ENCODE measurements at regions not wholly inside any gene's neighbourhood (a gene's known extent, or its start where the extent isn't known, plus 50 kb on each side); places are given as distances from the start of the nearest gene placed in this dataset.

DNA sequence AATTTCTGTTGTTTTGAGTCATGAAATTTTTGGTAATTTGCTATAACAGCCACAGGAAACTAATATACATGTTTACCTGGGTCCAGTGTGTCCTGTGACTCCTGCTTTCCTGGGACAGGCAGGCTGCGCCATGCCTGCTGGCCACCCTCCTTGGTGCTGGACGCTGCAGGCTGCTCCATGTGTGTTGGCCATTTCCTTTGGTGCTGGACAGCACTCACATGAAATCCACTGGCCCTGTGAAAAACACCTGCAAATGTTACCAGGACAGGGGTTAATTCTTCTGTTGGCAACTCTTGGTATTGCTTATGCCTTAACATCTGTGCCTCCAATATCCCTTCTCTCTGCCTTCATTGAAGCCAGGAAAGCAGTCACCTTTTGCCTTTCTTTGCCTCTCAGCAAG is 86.9 kb upstream of the ATP10A start:
- no peak for DNase-seq
- Mint-ChIP-seq H3K4me1 (no peaks in the 10 kb centered on the region), H3K27ac (no peak overlapping the region), H3K4me3 (no peak overlapping the region), H3K36me3 (ENCODE audit: low read depth) (no peaks in the 10 kb centered on the region), H3K27me3 (peaks cover 5% of the 10 kb centered on the region)
- no peaks in the 10 kb centered on the region for H3K9me3 ChIP-seq (ENCODE audit: control insufficient read depth, low read length, poor library complexity, severe bottlenecking)
- ATAC-seq: no peak

DNA sequence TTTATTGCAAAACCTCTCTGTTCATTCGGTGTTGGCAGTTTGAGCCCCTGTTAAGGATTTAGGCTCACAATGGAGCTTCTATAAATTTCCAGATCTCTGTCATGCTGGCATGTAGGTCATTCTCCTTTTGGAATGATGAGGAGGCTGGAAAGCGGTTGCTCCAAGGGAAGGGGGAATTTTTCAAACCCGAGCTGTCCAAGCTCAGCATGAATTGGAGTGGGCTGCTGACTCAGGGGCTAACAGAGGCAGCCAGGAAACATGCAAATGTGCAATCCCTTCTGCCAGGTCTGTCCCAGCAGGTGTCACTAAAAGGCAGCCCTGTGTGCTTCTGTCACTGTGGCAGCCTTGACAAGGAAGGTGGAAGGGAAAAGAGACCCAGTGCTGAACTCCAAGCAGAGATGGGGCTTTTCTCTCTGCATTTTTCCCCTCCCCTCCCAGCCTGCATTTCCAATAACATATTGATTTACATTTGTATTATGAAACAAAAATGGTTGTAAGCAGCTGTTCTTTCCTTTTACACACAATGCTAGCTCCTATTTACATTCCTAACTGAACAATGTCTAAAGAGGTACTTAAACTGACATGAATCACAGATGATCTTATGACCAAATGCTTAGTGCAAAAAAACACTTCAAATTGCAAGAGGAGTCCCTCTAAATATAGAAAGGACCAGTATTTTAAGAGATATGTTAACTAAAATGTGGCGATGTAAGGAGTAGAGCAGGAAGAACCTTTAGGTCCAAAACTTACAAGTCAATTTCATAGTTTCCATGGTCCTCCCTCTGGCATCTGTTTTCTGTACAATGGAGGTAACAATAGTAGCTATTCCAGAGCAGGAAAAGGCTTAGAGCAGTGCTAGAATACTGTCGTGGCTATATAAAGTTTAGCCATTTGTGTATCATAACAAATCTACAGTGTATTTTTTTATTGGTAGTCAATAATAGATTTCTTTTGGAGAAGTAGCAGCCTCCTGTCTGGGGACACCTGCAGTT is 84.5 kb upstream of the ATP10A start:
- no peak for ATAC-seq

DNA sequence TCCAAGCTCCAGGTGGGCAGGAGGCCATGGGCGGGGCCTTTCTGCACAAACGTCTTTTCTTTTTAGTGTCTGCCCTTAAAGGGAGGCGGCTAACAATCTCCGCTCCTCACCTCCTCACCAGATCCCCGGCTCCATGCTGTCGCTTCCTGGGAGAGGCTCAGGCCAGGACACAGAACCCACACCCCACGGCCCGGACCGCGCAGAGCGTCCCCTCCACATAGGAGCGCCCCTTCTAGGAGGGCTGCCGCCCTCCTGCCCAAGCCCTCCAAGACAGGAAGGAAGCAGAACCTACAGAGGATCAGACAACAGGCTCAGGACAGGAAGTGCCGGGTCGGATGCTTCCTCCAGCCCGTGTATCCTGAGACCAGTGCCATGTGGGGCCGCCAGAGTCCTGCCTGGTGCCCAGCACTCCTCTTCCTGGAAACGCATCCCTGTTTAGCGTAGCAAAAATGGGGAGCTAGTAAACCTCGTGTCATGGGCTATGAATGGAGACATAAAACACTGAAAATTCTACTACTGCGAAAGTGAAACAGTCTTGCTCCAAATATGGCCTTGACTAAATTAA is 83.2 kb upstream of the ATP10A start:
- Mint-ChIP-seq H3K4me1 (no peaks in the 10 kb centered on the region), H3K27ac (no peak overlapping the region), H3K4me3 (no peak overlapping the region), H3K27me3 (peaks cover 10% of the 10 kb centered on the region), H3K36me3 (ENCODE audit: low read depth) (no peaks in the 10 kb centered on the region)
- H3K9me3 ChIP-seq (ENCODE audit: control insufficient read depth, low read length, poor library complexity, severe bottlenecking): no peaks in the 10 kb centered on the region
- DNase-seq: no peak
- ATAC-seq: no peak

More for the DNA sequence above, 84.5 kb upstream of the ATP10A start:
- no peak for DNase-seq
- H3K36me3 Mint-ChIP-seq (ENCODE audit: low read depth): no peaks in the 10 kb centered on the region
- no peak overlapping the region for H3K4me3 Mint-ChIP-seq
- no peak overlapping the region for H3K27ac Mint-ChIP-seq
- no peaks in the 10 kb centered on the region for H3K9me3 ChIP-seq (ENCODE audit: control insufficient read depth, low read length, poor library complexity, severe bottlenecking)
- no peaks in the 10 kb centered on the region for H3K4me1 Mint-ChIP-seq
- peaks cover 5% of the 10 kb centered on the region for H3K27me3 Mint-ChIP-seq

- no peak overlapping the region for H3K4me3 Mint-ChIP-seq
- H3K27me3 Mint-ChIP-seq: peaks cover 10% of the 10 kb centered on the region
- ATAC-seq (no peak), DNase-seq (no peak)
- H3K4me1 Mint-ChIP-seq: no peaks in the 10 kb centered on the region
- H3K9me3 ChIP-seq (ENCODE audit: control insufficient read depth, low read length, poor library complexity, severe bottlenecking): no peaks in the 10 kb centered on the region
- H3K36me3 Mint-ChIP-seq (ENCODE audit: low read depth): no peaks in the 10 kb centered on the region
- no peak overlapping the region for H3K27ac Mint-ChIP-seq
These were observed 81.3 kb upstream of the ATP10A start for GRCh38 chr15:25944386-25944785.

GRCh38 chr15:25943831-25944230 is 80.7 kb upstream of the ATP10A start:
- Mint-ChIP-seq H3K36me3 (ENCODE audit: low read depth) (no peaks in the 10 kb centered on the region), H3K4me1 (no peaks in the 10 kb centered on the region), H3K27ac (no peak overlapping the region), H3K27me3 (peaks cover 10% of the 10 kb centered on the region), H3K4me3 (no peak overlapping the region)
- DNase-seq: no peak
- H3K9me3 ChIP-seq (ENCODE audit: control insufficient read depth, low read length, poor library complexity, severe bottlenecking): no peaks in the 10 kb centered on the region
- no peak for ATAC-seq

- Mint-ChIP-seq H3K36me3 (ENCODE audit: low read depth) (no peaks in the 10 kb centered on the region), H3K27ac (no peak overlapping the region), H3K4me3 (no peak overlapping the region), H3K27me3 (peaks cover 6% of the 10 kb centered on the region), H3K4me1 (peaks cover under 1% of the 10 kb centered on the region)
- no peaks in the 10 kb centered on the region for H3K9me3 ChIP-seq (ENCODE audit: control insufficient read depth, low read length, poor library complexity, severe bottlenecking)
- DNase-seq (no peak), ATAC-seq (no peak)
These were observed 76.0 kb upstream of the ATP10A start for GRCh38 chr15:25939122-25939521.

GRCh38 chr15:25937796-25938195 is 74.7 kb upstream of the ATP10A start:
- no peak overlapping the region for H3K27ac Mint-ChIP-seq
- ATAC-seq: no peak
- H3K9me3 ChIP-seq (ENCODE audit: control insufficient read depth, low read length, poor library complexity, severe bottlenecking): no peaks in the 10 kb centered on the region
- no peak overlapping the region for H3K4me3 Mint-ChIP-seq
- peaks cover 14% of the 10 kb centered on the region for H3K27me3 Mint-ChIP-seq
- peaks cover 9% of the 10 kb centered on the region for H3K4me1 Mint-ChIP-seq
- no peak for DNase-seq
- H3K36me3 Mint-ChIP-seq (ENCODE audit: low read depth): no peaks in the 10 kb centered on the region

DNA sequence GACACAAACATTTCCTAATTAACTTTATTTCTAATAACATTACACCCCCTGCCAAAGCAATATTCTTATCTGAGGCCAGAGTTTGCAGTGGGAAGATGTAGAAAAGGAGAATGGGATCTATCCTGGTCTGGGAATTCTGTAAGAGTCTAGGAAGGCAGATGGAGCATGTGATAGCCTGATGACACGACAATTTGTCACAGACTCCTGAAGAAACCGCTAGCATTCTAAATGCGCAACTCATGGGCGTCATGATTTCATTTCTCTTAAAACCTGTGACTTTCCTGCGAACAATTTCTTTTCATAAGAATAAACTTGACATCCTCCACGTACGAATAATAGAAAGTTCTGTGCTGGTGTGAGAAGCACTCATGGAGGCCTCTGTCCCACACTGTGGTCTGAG is 72.9 kb upstream of the ATP10A start:
- Mint-ChIP-seq H3K27ac (no peak overlapping the region), H3K4me3 (no peak overlapping the region), H3K27me3 (peaks cover 8% of the 10 kb centered on the region), H3K36me3 (ENCODE audit: low read depth) (no peaks in the 10 kb centered on the region), H3K4me1 (peaks cover 9% of the 10 kb centered on the region)
- H3K9me3 ChIP-seq (ENCODE audit: control insufficient read depth, low read length, poor library complexity, severe bottlenecking): no peaks in the 10 kb centered on the region
- DNase-seq (no peak), ATAC-seq (no peak)

DNA sequence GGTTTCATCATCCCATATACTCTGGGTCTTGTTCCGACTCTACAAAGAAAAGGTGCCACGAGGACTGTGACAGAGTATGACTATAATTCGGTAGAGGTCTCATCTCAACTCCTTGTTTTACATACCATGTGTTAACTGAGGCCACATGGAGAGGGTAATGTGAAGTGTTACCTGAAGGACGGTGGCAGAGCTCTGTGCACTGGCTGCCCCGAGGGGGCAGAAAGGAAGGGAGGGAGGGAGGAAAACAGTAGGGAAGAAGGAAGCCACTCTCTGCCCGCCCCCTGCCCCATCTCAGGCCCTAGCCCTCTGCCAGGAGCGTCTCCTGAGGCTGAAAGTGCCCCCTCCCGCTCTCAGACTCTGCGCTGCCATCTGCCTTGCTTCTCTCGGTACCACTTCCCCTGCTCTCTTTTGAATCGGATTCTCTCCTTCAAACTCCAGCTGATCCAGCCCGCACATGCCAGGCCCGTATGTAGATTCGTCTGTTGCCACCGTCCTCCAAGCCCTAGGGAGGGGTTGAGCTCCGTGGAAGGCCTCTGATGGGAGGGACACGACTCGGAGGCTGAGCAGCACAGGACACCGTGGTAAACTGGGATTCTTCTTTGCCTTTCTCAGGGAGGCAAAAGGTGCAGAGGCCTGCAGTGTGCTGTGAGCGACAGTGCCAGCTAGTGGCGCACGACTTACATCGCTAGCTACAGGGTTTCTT is 70.5 kb upstream of the ATP10A start:
- H3K4me3 Mint-ChIP-seq: peak overlapping the region; percentile 90
- H3K36me3 Mint-ChIP-seq (ENCODE audit: low read depth): no peaks in the 10 kb centered on the region
- peaks cover 9% of the 10 kb centered on the region for H3K4me1 Mint-ChIP-seq
- DNase-seq (peak; percentile 21 to 37 (median 23)), ATAC-seq (peak; percentile 97)
- no peaks in the 10 kb centered on the region for H3K9me3 ChIP-seq (ENCODE audit: control insufficient read depth, low read length, poor library complexity, severe bottlenecking)
- H3K27me3 Mint-ChIP-seq: peaks cover 11% of the 10 kb centered on the region
- H3K27ac Mint-ChIP-seq: peak overlapping the region; percentile 76

- Mint-ChIP-seq H3K4me1 (peaks cover 9% of the 10 kb centered on the region), H3K4me3 (no peak overlapping the region), H3K36me3 (ENCODE audit: low read depth) (no peaks in the 10 kb centered on the region), H3K27ac (peak overlapping the region; percentile 76), H3K27me3 (peaks cover 19% of the 10 kb centered on the region)
- no peak for ATAC-seq
- DNase-seq: no peak
- H3K9me3 ChIP-seq (ENCODE audit: control insufficient read depth, low read length, poor library complexity, severe bottlenecking): no peaks in the 10 kb centered on the region
These were observed 69.6 kb upstream of the ATP10A start for GRCh38 chr15:25932696-25933095.

GRCh38 chr15:25931851-25932250 is 68.7 kb upstream of the ATP10A start:
- Mint-ChIP-seq H3K4me3 (no peak overlapping the region), H3K36me3 (ENCODE audit: low read depth) (no peaks in the 10 kb centered on the region), H3K4me1 (peaks cover 9% of the 10 kb centered on the region), H3K27me3 (peaks cover 19% of the 10 kb centered on the region), H3K27ac (no peak overlapping the region)
- no peaks in the 10 kb centered on the region for H3K9me3 ChIP-seq (ENCODE audit: control insufficient read depth, low read length, poor library complexity, severe bottlenecking)
- ATAC-seq: no peak
- DNase-seq: no peak

- H3K27ac Mint-ChIP-seq: no peak overlapping the region
- H3K36me3 Mint-ChIP-seq (ENCODE audit: low read depth): no peaks in the 10 kb centered on the region
- no peak overlapping the region for H3K4me3 Mint-ChIP-seq
- no peak for DNase-seq
- no peak for ATAC-seq
- peaks cover 19% of the 10 kb centered on the region for H3K27me3 Mint-ChIP-seq
- peaks cover 4% of the 10 kb centered on the region for H3K9me3 ChIP-seq (ENCODE audit: control insufficient read depth, low read length, poor library complexity, severe bottlenecking)
- peaks cover 9% of the 10 kb centered on the region for H3K4me1 Mint-ChIP-seq
These were observed 67.8 kb upstream of the ATP10A start for GRCh38 chr15:25930931-25931330.

Data from T-helper 17 cell (primary cell).